Neural progenitor cell (in vitro differentiated cells): ENCODE measurements at regions not wholly inside any gene's neighbourhood (a gene's known extent, or its start where the extent isn't known, plus 50 kb on each side); places are given as distances from the start of the nearest gene placed in this dataset.

ENCODE experiments used
- CTCF ChIP-seq: fragments of 200-600 bp; sonication (generic); IDR thresholded peaks from 2 replicates; pipeline ENCODE4 v1.5.1; 2017; ENCODE audit warnings: antibody characterized with exemption, mild to moderate bottlenecking
- EZH2 ChIP-seq: fragments of 200-600 bp; sonication (generic); IDR thresholded peaks from 2 replicates; pipeline ENCODE4 v1.6.1; 2017; ENCODE audit warnings: antibody characterized with exemption, mild to moderate bottlenecking, moderate library complexity

DNA sequence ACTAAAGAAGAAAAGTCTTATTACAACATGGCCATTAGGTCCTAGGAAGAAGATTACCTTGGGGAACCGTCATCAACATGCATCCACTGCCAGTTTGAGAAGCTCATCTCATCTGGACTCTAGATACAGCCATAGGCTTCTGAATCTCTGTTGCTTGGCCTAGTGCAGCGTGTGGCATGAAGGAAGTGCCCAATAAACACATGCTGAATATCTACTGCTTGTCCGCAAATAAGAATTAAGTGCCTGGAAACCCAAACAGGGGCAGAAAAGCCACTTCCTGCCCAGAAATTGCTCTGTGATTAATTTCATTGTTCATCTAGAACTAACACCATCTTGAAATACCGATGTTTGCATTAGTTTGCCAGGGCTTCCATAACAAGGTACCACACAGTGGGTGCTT lies 241.1 kb upstream of the KLF3 start:
- no peak for TF ChIP-seq EZH2
- TF ChIP-seq CTCF = no peak
